ENCODE measurements at regions not wholly inside any gene's neighbourhood (a gene's known extent, or its start where the extent isn't known, plus 50 kb on each side); places are given as distances from the start of the nearest gene placed in this dataset.

GRCh38 chr16:48838349-48838748 lies 228.4 kb upstream of the N4BP1 start:
- Histone ChIP-seq H3K36me3 (ENCODE audit: control insufficient read depth in 4 of 4, insufficient read depth in 3 of 4, low read depth in 1 of 4, low read length in 3 of 4) (no peaks in the 10 kb centered on the region), H3K4me1 (ENCODE audit: control insufficient read depth in 4 of 4, insufficient read depth in 4 of 4, low read length in 3 of 4) (no peaks in the 10 kb centered on the region), H3K27me3 (ENCODE audit: control insufficient read depth in 4 of 4, insufficient read depth in 4 of 4, low read length in 3 of 4) (peaks cover 0 to 2% (median 0%) of the 10 kb centered on the region in 4 donors), H3K27ac (ENCODE audit: low read depth in 1 of 2, low read length in 2 of 2) (no peak overlapping the region), H3K9ac (ENCODE audit: low read depth in 1 of 2, low read length in 2 of 2) (no peak overlapping the region), H3K4me3 (ENCODE audit: low read depth in 1 of 3, low read length in 3 of 3) (no peak overlapping the region), H3K9me3 (ENCODE audit: control insufficient read depth in 4 of 4, low read length in 3 of 4) (no peaks in the 10 kb centered on the region)
- WGBS: 39% methylated on average over 1 of the region's 1 CpG
- DNase-seq (ENCODE audit: low spot score): no peak
- TF ChIP-seq HNF4G (IDR thresholded peaks at IDR 0.05): no peak
- TF ChIP-seq FOXA1 (IDR thresholded peaks at IDR 0.05): no peak
- TF ChIP-seq EGR1 (IDR thresholded peaks at IDR 0.05; ENCODE audit: low read depth in 2 of 2): no peak
- TF ChIP-seq CTCF (IDR thresholded peaks at IDR 0.05; ENCODE audit: low read depth, low read length, missing input control): no peak
- TF ChIP-seq RXRA (IDR thresholded peaks at IDR 0.05): no peak
- no peak for TF ChIP-seq NR2F2 (IDR thresholded peaks at IDR 0.05)
- no peak for TF ChIP-seq RAD21 (IDR thresholded peaks at IDR 0.05)

- Histone ChIP-seq H3K36me3 (ENCODE audit: control insufficient read depth in 4 of 4, insufficient read depth in 3 of 4, low read depth in 1 of 4, low read length in 3 of 4) (no peaks in the 10 kb centered on the region), H3K27me3 (ENCODE audit: control insufficient read depth in 4 of 4, insufficient read depth in 4 of 4, low read length in 3 of 4) (peaks cover 0 to 2% (median 0%) of the 10 kb centered on the region in 4 donors), H3K27ac (ENCODE audit: low read depth in 1 of 2, low read length in 2 of 2) (no peak overlapping the region), H3K4me1 (ENCODE audit: control insufficient read depth in 4 of 4, insufficient read depth in 4 of 4, low read length in 3 of 4) (no peaks in the 10 kb centered on the region), H3K9me3 (ENCODE audit: control insufficient read depth in 4 of 4, low read length in 3 of 4) (no peaks in the 10 kb centered on the region), H3K4me3 (ENCODE audit: low read depth in 1 of 3, low read length in 3 of 3) (no peak overlapping the region), H3K9ac (ENCODE audit: low read depth in 1 of 2, low read length in 2 of 2) (no peak overlapping the region)
- no peak for DNase-seq (ENCODE audit: low spot score)
- TF ChIP-seq RAD21 (IDR thresholded peaks at IDR 0.05) (no peak), FOXA1 (IDR thresholded peaks at IDR 0.05) (no peak), FOXA2 (IDR thresholded peaks at IDR 0.05) (no peak), ATF3 (IDR thresholded peaks at IDR 0.05) (no peak), TAF1 (conservative IDR thresholded peaks at IDR 0.05) (no peak), RXRA (IDR thresholded peaks at IDR 0.05) (no peak), CTCF (IDR thresholded peaks at IDR 0.05; ENCODE audit: low read depth, low read length, missing input control) (no peak), GABPA (IDR thresholded peaks at IDR 0.05 in 1 of 2, conservative IDR thresholded peaks at IDR 0.05 in 1 of 2) (no peak), EGR1 (IDR thresholded peaks at IDR 0.05; ENCODE audit: low read depth in 2 of 2) (no peak), NR2F2 (IDR thresholded peaks at IDR 0.05) (no peak), REST (IDR thresholded peaks at IDR 0.05) (no peak)
- 64% methylated on average over 4 of the region's 4 CpGs for WGBS
Observed at GRCh38 chr16:48836636-48837035, 226.7 kb upstream of the N4BP1 start.
